Kidney epithelial cell (primary cell): ENCODE measurements at regions not wholly inside any gene's neighbourhood (a gene's known extent, or its start where the extent isn't known, plus 50 kb on each side); places are given as distances from the start of the nearest gene placed in this dataset.

Source experiments
- DNase-seq: peaks from one replicate; pipeline ENCODE4 v3.0.0-alpha.2; 2010; ENCODE audit warnings: low read depth
- H3K27me3 ChIP-seq: 2 replicates; pipeline ENCODE4 v1.6.0; 2011; ENCODE audit warnings: low read length; ENCODE audit not compliant: control insufficient read depth, insufficient read depth
- H3K36me3 ChIP-seq: 2 replicates; pipeline ENCODE4 v1.5.1; 2011; ENCODE audit warnings: low read length; ENCODE audit not compliant: control insufficient read depth, insufficient read depth
- H3K4me3 ChIP-seq: 2 replicates; pipeline ENCODE4 v1.5.1; 2011; ENCODE audit warnings: low read depth, mild to moderate bottlenecking, control low read depth, low read length
- CTCF ChIP-seq: IDR thresholded peaks from 2 replicates; pipeline ENCODE4 v1.5.1; 2011; ENCODE audit warnings: mild to moderate bottlenecking, moderate library complexity, low read length, control low read depth, inconsistent platforms; ENCODE audit not compliant: insufficient read depth, poor library complexity, severe bottlenecking

DNA sequence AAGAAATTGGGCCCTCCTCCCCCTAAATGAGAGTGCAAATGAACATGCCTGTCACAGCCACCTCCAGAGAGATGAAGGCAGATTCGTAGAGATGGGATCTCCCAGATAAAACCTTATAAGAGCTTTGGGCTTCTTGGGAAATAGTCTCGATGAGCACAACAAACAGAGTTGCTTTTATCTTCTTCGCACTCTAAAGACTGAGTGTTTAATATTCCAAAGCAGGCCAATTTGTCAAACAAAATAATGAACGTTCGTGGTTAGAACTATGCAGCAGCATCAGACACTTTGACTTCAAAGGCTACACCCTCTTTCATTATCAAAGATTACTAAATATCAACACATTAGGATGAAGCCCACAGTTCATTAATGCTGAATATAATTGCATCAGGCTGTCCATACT lies 256.2 kb downstream of the SKIDA1 start:
- no peak for DNase-seq
- TF ChIP-seq CTCF, result no peak
- Histone ChIP-seq H3K27me3 (no peaks in the 10 kb centered on the region), H3K36me3 (no peaks in the 10 kb centered on the region), H3K4me3 (no peak overlapping the region)

GRCh38 chr10:21265622-21266021 lies 259.9 kb downstream of the SKIDA1 start:
- Histone ChIP-seq H3K27me3 (no peaks in the 10 kb centered on the region), H3K36me3 (no peaks in the 10 kb centered on the region), H3K4me3 (no peak overlapping the region)
- no peak for TF ChIP-seq CTCF
- DNase-seq, result no peak

- DNase-seq, result no peak
- H3K36me3 ChIP-seq, result no peaks in the 10 kb centered on the region
- H3K27me3 ChIP-seq, result no peaks in the 10 kb centered on the region
- H3K4me3 ChIP-seq, result no peak overlapping the region
- TF ChIP-seq CTCF, result no peak
Observed at GRCh38 chr10:21264271-21264670, 261.2 kb downstream of the SKIDA1 start.

GRCh38 chr10:21263839-21264238 lies 261.6 kb downstream of the SKIDA1 start:
- Histone ChIP-seq H3K36me3 (no peaks in the 10 kb centered on the region), H3K27me3 (no peaks in the 10 kb centered on the region), H3K4me3 (no peak overlapping the region)
- DNase-seq, result no peak
- TF ChIP-seq CTCF, result no peak

- no peaks in the 10 kb centered on the region for H3K27me3 ChIP-seq
- H3K4me3 ChIP-seq, result no peak overlapping the region
- DNase-seq, result no peak
- no peak for TF ChIP-seq CTCF
- no peaks in the 10 kb centered on the region for H3K36me3 ChIP-seq
Observed at GRCh38 chr10:21263263-21263803, 262.1 kb downstream of the SKIDA1 start.

GRCh38 chr10:21261842-21262294 lies 263.6 kb downstream of the SKIDA1 start:
- Histone ChIP-seq H3K36me3 (no peaks in the 10 kb centered on the region), H3K4me3 (no peak overlapping the region), H3K27me3 (no peaks in the 10 kb centered on the region)
- no peak for DNase-seq
- no peak for TF ChIP-seq CTCF
